Type B pancreatic cell (in vitro differentiated cells): ENCODE measurements at regions not wholly inside any gene's neighbourhood (a gene's known extent, or its start where the extent isn't known, plus 50 kb on each side); places are given as distances from the start of the nearest gene placed in this dataset.

ENCODE experiments used
- DNase-seq: peaks from one replicate; pipeline ENCODE4 v3.0.0; 2021; ENCODE audit warnings: mixed read lengths; ENCODE audit not compliant: unreplicated experiment; ENCODE audit errors: extremely low spot score
- H3K27ac Mint-ChIP-seq: 2 replicates; pipeline ENCODE4 v1.8.0; 2021; ENCODE audit warnings: mild to moderate bottlenecking, mixed read lengths
- H3K27me3 Mint-ChIP-seq: 2 replicates; pipeline ENCODE4 v1.8.0; 2021; ENCODE audit warnings: mixed read lengths
- H3K36me3 Mint-ChIP-seq: 2 replicates; pipeline ENCODE4 v1.8.0; 2021; ENCODE audit warnings: mixed read lengths
- H3K4me1 Mint-ChIP-seq: one replicate; pipeline ENCODE4 v1.8.0; 2021; ENCODE audit warnings: mixed read lengths; ENCODE audit not compliant: unreplicated experiment
- H3K4me3 Mint-ChIP-seq: 2 replicates; pipeline ENCODE4 v1.8.0; 2021; ENCODE audit warnings: mild to moderate bottlenecking, mixed read lengths
- H3K9me3 Mint-ChIP-seq: 2 replicates; pipeline ENCODE4 v1.8.0; 2021; ENCODE audit warnings: mixed read lengths
- TF ChIP-seq, protein P1 (sequence below): fragments of 200-600 bp; sonication (generic); conservative IDR thresholded peaks from 2 replicates; pipeline ENCODE4 v1.5.0; 2021; ENCODE audit warnings: antibody characterized with exemption, mild to moderate bottlenecking

DNA sequence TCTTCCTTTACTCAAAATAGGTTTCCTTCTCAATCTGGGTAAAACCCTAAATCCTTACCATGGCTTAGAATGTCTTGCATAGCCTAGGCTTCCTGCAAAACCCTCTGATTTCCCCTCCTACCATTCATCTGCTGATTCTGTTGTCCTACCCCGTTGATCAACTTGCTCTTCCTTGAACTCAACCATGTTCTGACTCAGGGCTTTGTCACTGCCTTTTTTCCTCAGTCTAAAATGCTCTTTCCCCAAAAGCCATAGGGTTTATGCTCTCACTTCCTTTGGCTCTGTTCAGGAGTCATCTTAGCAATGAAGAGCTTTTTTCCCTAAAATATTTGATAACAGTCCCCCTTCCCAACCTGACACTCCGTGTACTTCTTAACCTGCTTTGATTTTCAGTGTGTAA is 79.4 kb upstream of the IZUMO3 start:
- Mint-ChIP-seq H3K36me3 (no peaks in the 10 kb centered on the region), H3K27me3 (no peaks in the 10 kb centered on the region), H3K9me3 (no peaks in the 10 kb centered on the region), H3K27ac (no peak overlapping the region), H3K4me1 (no peaks in the 10 kb centered on the region), H3K4me3 (no peak overlapping the region)
- no peak for DNase-seq
- TF ChIP-seq, protein P1, sequence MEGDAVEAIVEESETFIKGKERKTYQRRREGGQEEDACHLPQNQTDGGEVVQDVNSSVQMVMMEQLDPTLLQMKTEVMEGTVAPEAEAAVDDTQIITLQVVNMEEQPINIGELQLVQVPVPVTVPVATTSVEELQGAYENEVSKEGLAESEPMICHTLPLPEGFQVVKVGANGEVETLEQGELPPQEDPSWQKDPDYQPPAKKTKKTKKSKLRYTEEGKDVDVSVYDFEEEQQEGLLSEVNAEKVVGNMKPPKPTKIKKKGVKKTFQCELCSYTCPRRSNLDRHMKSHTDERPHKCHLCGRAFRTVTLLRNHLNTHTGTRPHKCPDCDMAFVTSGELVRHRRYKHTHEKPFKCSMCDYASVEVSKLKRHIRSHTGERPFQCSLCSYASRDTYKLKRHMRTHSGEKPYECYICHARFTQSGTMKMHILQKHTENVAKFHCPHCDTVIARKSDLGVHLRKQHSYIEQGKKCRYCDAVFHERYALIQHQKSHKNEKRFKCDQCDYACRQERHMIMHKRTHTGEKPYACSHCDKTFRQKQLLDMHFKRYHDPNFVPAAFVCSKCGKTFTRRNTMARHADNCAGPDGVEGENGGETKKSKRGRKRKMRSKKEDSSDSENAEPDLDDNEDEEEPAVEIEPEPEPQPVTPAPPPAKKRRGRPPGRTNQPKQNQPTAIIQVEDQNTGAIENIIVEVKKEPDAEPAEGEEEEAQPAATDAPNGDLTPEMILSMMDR = no peak

DNA sequence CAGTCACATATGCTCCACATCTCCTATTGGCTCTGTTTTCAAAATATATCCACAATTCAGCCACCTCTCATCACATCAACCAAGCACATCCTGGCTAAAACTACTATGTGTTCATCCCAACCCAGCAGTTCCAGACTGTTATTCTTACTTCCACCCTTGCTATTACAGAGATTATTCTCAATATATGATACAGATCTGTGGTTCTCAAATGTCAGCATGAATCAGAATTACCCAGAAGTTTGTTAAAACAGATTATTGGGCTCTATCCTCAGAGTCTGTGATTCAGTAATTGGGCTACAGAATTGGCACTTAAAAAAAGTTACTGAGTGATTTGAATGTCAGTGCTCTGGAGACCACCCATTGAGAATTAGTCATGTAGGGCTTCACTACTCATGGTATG is 78.8 kb upstream of the IZUMO3 start:
- no peak overlapping the region for H3K27ac Mint-ChIP-seq
- H3K27me3 Mint-ChIP-seq = no peaks in the 10 kb centered on the region
- no peak overlapping the region for H3K4me3 Mint-ChIP-seq
- no peaks in the 10 kb centered on the region for H3K36me3 Mint-ChIP-seq
- no peaks in the 10 kb centered on the region for H3K4me1 Mint-ChIP-seq
- DNase-seq = no peak
- H3K9me3 Mint-ChIP-seq = no peaks in the 10 kb centered on the region
- TF ChIP-seq, protein P1 = no peak

DNA sequence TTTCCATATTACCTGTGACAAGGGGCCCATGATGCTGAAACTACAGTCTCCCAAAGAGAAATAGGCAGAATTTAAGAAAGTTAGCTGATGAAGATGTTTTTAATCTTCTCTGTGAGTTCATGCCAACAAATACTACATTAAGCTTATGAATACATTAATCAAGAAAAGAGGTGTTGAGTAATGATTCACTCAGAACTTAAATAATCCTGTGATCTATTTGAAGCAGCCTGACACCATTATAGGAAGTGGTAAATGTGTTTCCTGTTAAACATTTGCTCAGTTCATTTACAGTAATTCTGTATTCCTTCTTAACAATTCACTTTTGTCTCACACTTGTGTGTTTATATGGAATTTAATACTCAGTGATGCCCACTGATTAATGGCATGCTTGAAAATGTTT is 75.0 kb upstream of the IZUMO3 start:
- Mint-ChIP-seq H3K36me3 (no peaks in the 10 kb centered on the region), H3K27me3 (no peaks in the 10 kb centered on the region), H3K27ac (no peak overlapping the region), H3K9me3 (no peaks in the 10 kb centered on the region), H3K4me1 (no peaks in the 10 kb centered on the region), H3K4me3 (no peak overlapping the region)
- DNase-seq = no peak
- TF ChIP-seq, protein P1 = no peak

DNA sequence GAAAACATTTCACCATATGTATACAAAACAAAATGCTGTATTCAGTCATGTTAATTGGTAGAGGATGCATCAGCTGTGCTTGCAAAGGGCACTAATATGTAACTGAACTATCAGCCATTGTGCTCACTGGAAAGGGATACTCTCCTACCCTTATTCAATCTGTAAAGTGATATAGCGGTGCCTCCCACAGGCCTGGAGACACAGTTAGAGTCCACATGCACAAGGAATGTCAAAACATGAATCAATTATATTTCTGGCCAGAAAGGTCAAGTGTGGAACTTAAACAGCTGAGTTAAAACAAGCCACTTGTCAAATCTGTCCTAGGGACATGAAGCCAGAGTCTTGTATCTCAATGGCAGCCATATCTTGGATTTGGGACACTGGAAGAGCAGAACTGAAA is 71.2 kb upstream of the IZUMO3 start:
- Mint-ChIP-seq H3K4me1 (peaks cover 4% of the 10 kb centered on the region), H3K36me3 (no peaks in the 10 kb centered on the region), H3K9me3 (no peaks in the 10 kb centered on the region), H3K27me3 (no peaks in the 10 kb centered on the region), H3K27ac (no peak overlapping the region), H3K4me3 (no peak overlapping the region)
- TF ChIP-seq, protein P1 = no peak
- no peak for DNase-seq

DNA sequence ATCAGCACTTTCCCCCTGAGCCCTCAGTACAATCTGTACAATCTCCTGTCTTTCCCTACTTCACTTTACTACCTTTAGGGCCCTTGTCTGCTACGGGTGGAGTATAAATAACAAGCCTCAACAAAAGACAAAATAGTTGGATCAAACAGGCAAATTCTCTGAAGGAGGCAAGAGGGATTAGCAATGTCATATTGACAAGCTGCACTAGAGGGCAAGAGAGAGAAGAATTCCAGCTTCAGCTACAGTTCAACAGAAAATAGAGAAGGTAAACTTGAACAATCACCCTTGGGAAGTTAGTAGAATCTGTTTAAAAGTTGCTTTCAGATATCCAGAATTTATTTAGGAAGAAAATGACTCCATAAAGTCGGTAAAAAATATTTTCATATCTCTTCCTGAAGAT is 68.4 kb upstream of the IZUMO3 start:
- no peaks in the 10 kb centered on the region for H3K9me3 Mint-ChIP-seq
- peaks cover 4% of the 10 kb centered on the region for H3K4me1 Mint-ChIP-seq
- no peak for DNase-seq
- TF ChIP-seq, protein P1 = peak; percentile 62
- no peak overlapping the region for H3K27ac Mint-ChIP-seq
- H3K36me3 Mint-ChIP-seq = no peaks in the 10 kb centered on the region
- no peak overlapping the region for H3K4me3 Mint-ChIP-seq
- H3K27me3 Mint-ChIP-seq = no peaks in the 10 kb centered on the region

DNA sequence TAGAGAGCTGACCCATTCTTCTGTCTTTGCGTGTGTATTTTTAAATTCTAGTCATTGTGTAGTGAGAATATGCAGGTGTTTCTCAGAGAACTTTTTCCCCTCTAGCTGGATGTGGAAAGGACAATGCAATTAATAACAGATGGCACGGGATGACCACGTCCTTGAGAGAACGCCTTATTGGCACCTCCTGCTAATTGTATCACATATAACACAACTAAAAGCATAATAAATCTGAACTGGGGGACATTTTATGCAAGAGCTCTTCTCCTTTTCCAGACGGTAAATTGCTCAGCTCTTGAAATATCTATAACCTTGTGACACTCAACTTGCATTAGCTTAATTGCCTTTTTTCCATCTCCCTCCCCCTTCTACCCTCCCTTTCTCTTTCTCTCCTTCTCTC is 62.9 kb upstream of the IZUMO3 start:
- no peaks in the 10 kb centered on the region for H3K36me3 Mint-ChIP-seq
- no peaks in the 10 kb centered on the region for H3K27me3 Mint-ChIP-seq
- H3K27ac Mint-ChIP-seq = no peak overlapping the region
- TF ChIP-seq, protein P1 = no peak
- H3K4me1 Mint-ChIP-seq = no peaks in the 10 kb centered on the region
- no peaks in the 10 kb centered on the region for H3K9me3 Mint-ChIP-seq
- no peak for DNase-seq
- no peak overlapping the region for H3K4me3 Mint-ChIP-seq
